ENCODE measurements at regions not wholly inside any gene's neighbourhood (a gene's known extent, or its start where the extent isn't known, plus 50 kb on each side); places are given as distances from the start of the nearest gene placed in this dataset.

DNA sequence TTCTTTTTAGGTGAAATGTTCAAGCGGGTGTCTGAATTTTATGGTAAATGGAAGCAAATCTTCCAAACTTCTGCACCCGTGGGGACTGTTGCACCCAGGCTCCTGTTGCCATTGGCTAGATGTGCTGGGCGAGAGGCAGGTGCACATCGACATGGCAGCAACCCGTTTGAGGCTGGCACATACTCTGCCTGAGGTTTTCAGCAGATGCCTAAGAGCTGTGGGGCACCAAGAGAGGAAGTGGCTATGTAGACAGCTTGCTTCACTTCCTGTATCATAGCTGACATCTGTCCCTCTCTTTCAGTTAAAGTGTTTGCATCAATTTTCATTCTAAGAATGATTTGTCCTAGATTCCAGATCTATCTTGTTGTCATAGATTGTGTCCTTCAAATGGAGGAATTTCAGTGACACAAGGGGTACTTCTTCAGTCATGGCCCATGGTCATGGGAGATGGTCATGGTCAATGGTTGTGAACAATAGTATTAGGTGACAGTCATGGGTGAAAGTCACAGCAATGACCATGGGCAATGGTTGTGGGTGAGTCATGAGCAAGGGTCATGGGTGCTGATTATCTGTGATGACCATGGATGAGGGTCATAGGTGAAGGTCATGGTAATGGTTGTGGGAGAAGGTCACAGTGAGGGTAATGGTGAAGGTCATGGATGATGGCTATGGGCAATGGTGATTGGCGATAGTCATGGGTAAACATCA, 115.1 kb upstream of the IRX4 start:
- intact Hi-C loops (cut with micrococcal nuclease): no loop called here
- Histone ChIP-seq H3K36me3 (ENCODE audit: control insufficient read depth in 1 of 2, insufficient read depth in 2 of 2, low read length in 2 of 2) (no peaks in the 10 kb centered on the region), H3K9me3 (ENCODE audit: control insufficient read depth in 1 of 2, insufficient read depth in 1 of 2, low read depth in 1 of 2, low read length in 2 of 2) (no peaks in the 10 kb centered on the region), H2AFZ (ENCODE audit: low read depth, low read length, poor library complexity, severe bottlenecking) (no peak overlapping the region), H3K79me2 (ENCODE audit: insufficient read depth, low read length) (no peaks in the 10 kb centered on the region), H3K4me1 (ENCODE audit: control insufficient read depth in 1 of 2, insufficient read depth in 2 of 2, low read length in 2 of 2) (no peaks in the 10 kb centered on the region), H3K9ac (ENCODE audit: low read length) (no peak overlapping the region), H3K27me3 (ENCODE audit: insufficient read depth, low read length) (peaks cover 59% of the 10 kb centered on the region), H3K4me2 (ENCODE audit: low read length) (no peak overlapping the region), H3K27ac (ENCODE audit: low read depth, low read length) (no peak overlapping the region), H4K20me1 (ENCODE audit: insufficient read depth) (no peaks in the 10 kb centered on the region), H3K4me3 (replicated peaks in 1 of 2; ENCODE audit: low read depth in 1 of 2, low read length in 2 of 2) (no peak overlapping the region), H3K9me2 (ENCODE audit: insufficient read depth) (no peaks in the 10 kb centered on the region; the same call in 1 of the 2 replicates)
- RAD21 ChIA-PET (ENCODE audit: low non-redundant PET in 1 of 2, low total read pairs in 2 of 2, uncharacterized antibody in 2 of 2, unreplicated experiment in 2 of 2): no interaction called here
- TF ChIP-seq POLR2AphosphoS5 (IDR thresholded peaks at IDR 0.05; ENCODE audit: low read depth, low read length): no peak
- DNase-seq (ENCODE audit: low read depth, low spot score) (no peak), ATAC-seq (no peak)
- CTCF ChIA-PET: no interaction called here
- no TSS peak for BruUV-seq (replicated peaks)
- POLR2A ChIA-PET: no interaction called here

DNA sequence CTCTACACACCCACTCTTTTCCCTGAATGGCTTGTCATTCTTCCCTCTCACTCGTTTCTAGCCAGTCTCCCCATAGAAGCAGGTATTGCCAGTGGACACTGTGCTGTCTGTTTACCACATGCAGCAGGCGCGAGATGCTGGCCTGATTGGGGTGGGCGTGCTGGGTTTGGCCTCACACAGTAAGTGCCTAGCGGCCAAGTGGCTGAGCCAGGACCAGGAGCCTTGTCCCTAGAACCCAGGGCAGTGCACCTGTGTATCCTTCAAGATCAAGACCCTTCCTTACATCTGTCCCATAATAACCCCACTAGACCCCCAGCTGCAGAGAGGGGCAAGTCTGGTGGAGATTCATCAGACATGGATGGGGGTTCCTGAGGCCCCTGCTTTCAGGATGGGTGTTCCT, 112.8 kb upstream of the IRX4 start:
- Histone ChIP-seq H3K79me2 (ENCODE audit: insufficient read depth, low read length) (no peaks in the 10 kb centered on the region), H3K4me2 (ENCODE audit: low read length) (no peak overlapping the region), H4K20me1 (ENCODE audit: insufficient read depth) (no peaks in the 10 kb centered on the region), H3K27me3 (ENCODE audit: insufficient read depth, low read length) (peaks cover 52% of the 10 kb centered on the region), H3K4me1 (ENCODE audit: control insufficient read depth in 1 of 2, insufficient read depth in 2 of 2, low read length in 2 of 2) (no peaks in the 10 kb centered on the region), H3K9me3 (ENCODE audit: control insufficient read depth in 1 of 2, insufficient read depth in 1 of 2, low read depth in 1 of 2, low read length in 2 of 2) (no peaks in the 10 kb centered on the region), H3K9me2 (ENCODE audit: insufficient read depth) (no peaks in the 10 kb centered on the region; the same call in 1 of the 2 replicates), H2AFZ (ENCODE audit: low read depth, low read length, poor library complexity, severe bottlenecking) (no peak overlapping the region), H3K9ac (ENCODE audit: low read length) (no peak overlapping the region), H3K36me3 (ENCODE audit: control insufficient read depth in 1 of 2, insufficient read depth in 2 of 2, low read length in 2 of 2) (no peaks in the 10 kb centered on the region), H3K27ac (ENCODE audit: low read depth, low read length) (no peak overlapping the region), H3K4me3 (replicated peaks in 1 of 2; ENCODE audit: low read depth in 1 of 2, low read length in 2 of 2) (no peak overlapping the region)
- RAD21 ChIA-PET (ENCODE audit: low non-redundant PET in 1 of 2, low total read pairs in 2 of 2, uncharacterized antibody in 2 of 2, unreplicated experiment in 2 of 2): no interaction called here
- TF ChIP-seq POLR2AphosphoS5 (IDR thresholded peaks at IDR 0.05; ENCODE audit: low read depth, low read length) (no peak), ZFX (IDR thresholded peaks at IDR 0.05) (no peak), EZH2 (IDR thresholded peaks at IDR 0.05) (no peak), SP1 (IDR thresholded peaks at IDR 0.05; ENCODE audit: low read depth) (no peak), POLR2A (IDR thresholded peaks at IDR 0.05; ENCODE audit: borderline replicate concordance, extremely low read depth, insufficient read depth, insufficient read length) (no peak), TCF7L2 (IDR thresholded peaks at IDR 0.05; ENCODE audit: borderline replicate concordance, extremely low read depth, insufficient read depth, insufficient read length) (no peak), RAD21 (IDR thresholded peaks at IDR 0.05; ENCODE audit: low read depth) (no peak), ELF1 (IDR thresholded peaks at IDR 0.05; ENCODE audit: borderline replicate concordance, low read depth) (no peak), CEBPB (IDR thresholded peaks at IDR 0.05; ENCODE audit: low read depth) (no peak), YY1 (IDR thresholded peaks at IDR 0.05; ENCODE audit: extremely low read depth, insufficient replicate concordance, low read depth, low read length) (no peak), EGR1 (IDR thresholded peaks at IDR 0.05; ENCODE audit: low read depth) (no peak)
- TF ChIP-seq, protein P1, sequence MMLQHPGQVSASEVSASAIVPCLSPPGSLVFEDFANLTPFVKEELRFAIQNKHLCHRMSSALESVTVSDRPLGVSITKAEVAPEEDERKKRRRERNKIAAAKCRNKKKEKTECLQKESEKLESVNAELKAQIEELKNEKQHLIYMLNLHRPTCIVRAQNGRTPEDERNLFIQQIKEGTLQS (IDR thresholded peaks at IDR 0.05): no peak
- TF ChIP-seq, protein P2, sequence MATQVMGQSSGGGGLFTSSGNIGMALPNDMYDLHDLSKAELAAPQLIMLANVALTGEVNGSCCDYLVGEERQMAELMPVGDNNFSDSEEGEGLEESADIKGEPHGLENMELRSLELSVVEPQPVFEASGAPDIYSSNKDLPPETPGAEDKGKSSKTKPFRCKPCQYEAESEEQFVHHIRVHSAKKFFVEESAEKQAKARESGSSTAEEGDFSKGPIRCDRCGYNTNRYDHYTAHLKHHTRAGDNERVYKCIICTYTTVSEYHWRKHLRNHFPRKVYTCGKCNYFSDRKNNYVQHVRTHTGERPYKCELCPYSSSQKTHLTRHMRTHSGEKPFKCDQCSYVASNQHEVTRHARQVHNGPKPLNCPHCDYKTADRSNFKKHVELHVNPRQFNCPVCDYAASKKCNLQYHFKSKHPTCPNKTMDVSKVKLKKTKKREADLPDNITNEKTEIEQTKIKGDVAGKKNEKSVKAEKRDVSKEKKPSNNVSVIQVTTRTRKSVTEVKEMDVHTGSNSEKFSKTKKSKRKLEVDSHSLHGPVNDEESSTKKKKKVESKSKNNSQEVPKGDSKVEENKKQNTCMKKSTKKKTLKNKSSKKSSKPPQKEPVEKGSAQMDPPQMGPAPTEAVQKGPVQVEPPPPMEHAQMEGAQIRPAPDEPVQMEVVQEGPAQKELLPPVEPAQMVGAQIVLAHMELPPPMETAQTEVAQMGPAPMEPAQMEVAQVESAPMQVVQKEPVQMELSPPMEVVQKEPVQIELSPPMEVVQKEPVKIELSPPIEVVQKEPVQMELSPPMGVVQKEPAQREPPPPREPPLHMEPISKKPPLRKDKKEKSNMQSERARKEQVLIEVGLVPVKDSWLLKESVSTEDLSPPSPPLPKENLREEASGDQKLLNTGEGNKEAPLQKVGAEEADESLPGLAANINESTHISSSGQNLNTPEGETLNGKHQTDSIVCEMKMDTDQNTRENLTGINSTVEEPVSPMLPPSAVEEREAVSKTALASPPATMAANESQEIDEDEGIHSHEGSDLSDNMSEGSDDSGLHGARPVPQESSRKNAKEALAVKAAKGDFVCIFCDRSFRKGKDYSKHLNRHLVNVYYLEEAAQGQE (IDR thresholded peaks at IDR 0.05; ENCODE audit: low read depth): no peak
- TF ChIP-seq, protein P3, sequence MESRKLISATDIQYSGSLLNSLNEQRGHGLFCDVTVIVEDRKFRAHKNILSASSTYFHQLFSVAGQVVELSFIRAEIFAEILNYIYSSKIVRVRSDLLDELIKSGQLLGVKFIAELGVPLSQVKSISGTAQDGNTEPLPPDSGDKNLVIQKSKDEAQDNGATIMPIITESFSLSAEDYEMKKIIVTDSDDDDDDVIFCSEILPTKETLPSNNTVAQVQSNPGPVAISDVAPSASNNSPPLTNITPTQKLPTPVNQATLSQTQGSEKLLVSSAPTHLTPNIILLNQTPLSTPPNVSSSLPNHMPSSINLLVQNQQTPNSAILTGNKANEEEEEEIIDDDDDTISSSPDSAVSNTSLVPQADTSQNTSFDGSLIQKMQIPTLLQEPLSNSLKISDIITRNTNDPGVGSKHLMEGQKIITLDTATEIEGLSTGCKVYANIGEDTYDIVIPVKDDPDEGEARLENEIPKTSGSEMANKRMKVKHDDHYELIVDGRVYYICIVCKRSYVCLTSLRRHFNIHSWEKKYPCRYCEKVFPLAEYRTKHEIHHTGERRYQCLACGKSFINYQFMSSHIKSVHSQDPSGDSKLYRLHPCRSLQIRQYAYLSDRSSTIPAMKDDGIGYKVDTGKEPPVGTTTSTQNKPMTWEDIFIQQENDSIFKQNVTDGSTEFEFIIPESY (IDR thresholded peaks at IDR 0.05; ENCODE audit: extremely low read depth, insufficient replicate concordance, low read length): no peak
- CTCF ChIA-PET: no interaction called here
- DNase-seq (ENCODE audit: low read depth, low spot score) (no peak), ATAC-seq (no peak)
- POLR2A ChIA-PET: no interaction called here
- intact Hi-C loops (cut with micrococcal nuclease): no loop called here
- BruUV-seq (replicated peaks): no TSS peak

Measured in HCT116 (cell line).